Kidney (tissue), 13 donors: ENCODE measurements at regions not wholly inside any gene's neighbourhood (a gene's known extent, or its start where the extent isn't known, plus 50 kb on each side); places are given as distances from the start of the nearest gene placed in this dataset.

ENCODE experiments used
- DNase-seq, 5 donors: peaks; one replicate each; pipeline ENCODE4 v3.0.0-alpha.2; 2013 to 2020
- FAIRE-seq: peaks from 2 replicates; lab custom pipeline; 2012; peaks lifted over from hg19 to GRCh38; lab: Jason Lieb, UNC
- H3K27ac ChIP-seq, 2 donors: one replicate each; pipeline ENCODE4 v1.7.0; 2013; ENCODE audit warnings: low read depth in 2 of 2, low read length in 2 of 2, inconsistent platforms in 1 of 2
- H3K27me3 ChIP-seq: one replicate; pipeline ENCODE4 v1.7.1; 2013; ENCODE audit warnings: low read length, inconsistent platforms; ENCODE audit not compliant: control insufficient read depth, insufficient read depth
- H3K36me3 ChIP-seq, 3 donors: one replicate each; pipeline versions ENCODE4 v1.7.0 to v1.7.1; 2013; ENCODE audit warnings: low read length in 3 of 3, control low read depth in 1 of 3, inconsistent platforms in 1 of 3; ENCODE audit not compliant: insufficient read depth in 3 of 3, control insufficient read depth in 2 of 3
- H3K4me1 ChIP-seq, 3 donors: one replicate each; pipeline versions ENCODE4 v1.7.0 to v1.7.1; 2013; ENCODE audit warnings: low read length in 3 of 3, inconsistent platforms in 1 of 3, low read depth in 1 of 3; ENCODE audit not compliant: control insufficient read depth in 2 of 3, insufficient read depth in 2 of 3
- H3K4me3 ChIP-seq, 3 donors: one replicate each; pipeline versions ENCODE4 v1.7.0 to v1.8.1; 2013; ENCODE audit warnings: low read length in 3 of 3, control low read depth in 1 of 3, inconsistent platforms in 1 of 3
- H3K9ac ChIP-seq, 3 donors: one replicate each; pipeline versions ENCODE4 v1.7.0 to v1.7.1; 2013; ENCODE audit warnings: low read length in 3 of 3, control low read depth in 1 of 3, inconsistent platforms in 1 of 3
- H3K9me3 ChIP-seq, 3 donors: one replicate each; pipeline versions ENCODE4 v1.7.0 to v1.7.1; 2013; ENCODE audit warnings: low read length in 3 of 3, control low read depth in 1 of 3, inconsistent platforms in 1 of 3; ENCODE audit not compliant: control insufficient read depth in 2 of 3, insufficient read depth in 1 of 3
- CTCF ChIP-seq: IDR thresholded peaks from 3 replicates; pipeline ENCODE4 v1.5.1; 2012; ENCODE audit warnings: mild to moderate bottlenecking, moderate library complexity, borderline replicate concordance; ENCODE audit not compliant: insufficient read depth; ENCODE audit errors: extremely low read depth
- intact Hi-C: fragments of 100-400 bp; cut with DNase I; formaldehyde crosslinking; loops from one replicate; pipeline ENCODE4 v1.11.1; 2022
- donor health status: control.
- donor health status: control.
- donor health status: control.
- donor health status: control.
- donor health status: control.
- donor health status: DM: yes; HTN: yes; CAD: no.
- donor health status: Normal renal cell carcinoma (clear cell type).

DNA sequence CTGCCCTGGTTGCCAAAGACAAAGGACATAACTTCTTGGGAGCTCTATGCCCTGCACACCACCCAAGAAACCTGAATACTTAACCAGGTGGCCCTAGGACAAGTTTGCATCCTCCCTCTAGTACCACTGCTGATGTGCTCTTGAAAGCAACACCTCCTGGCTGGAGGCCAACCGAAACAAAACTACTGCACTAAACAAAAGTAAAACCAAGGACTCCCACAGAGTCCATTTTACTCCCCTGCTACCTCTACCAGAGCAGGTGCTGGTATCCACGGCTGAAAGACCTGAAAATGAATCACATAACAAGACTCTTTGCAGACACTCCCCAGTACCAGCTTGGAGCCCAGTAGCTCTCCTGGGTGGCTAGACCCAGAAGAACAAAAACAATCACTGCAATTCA is 941.8 kb downstream of the RAPGEF2 start:
- DNase-seq (no peak), FAIRE-seq (no peak)
- no peaks in the 10 kb centered on the region for H3K9me3 ChIP-seq
- H3K36me3 ChIP-seq, result no peaks in the 10 kb centered on the region
- intact Hi-C loops, result no loop called here
- no peak overlapping the region for H3K9ac ChIP-seq
- no peaks in the 10 kb centered on the region for H3K27me3 ChIP-seq
- no peak overlapping the region for H3K27ac ChIP-seq
- no peak overlapping the region for H3K4me3 ChIP-seq
- TF ChIP-seq CTCF, result no peak
- H3K4me1 ChIP-seq, result no peaks in the 10 kb centered on the region

- Histone ChIP-seq H3K36me3 (no peaks in the 10 kb centered on the region), H3K4me1 (no peaks in the 10 kb centered on the region), H3K27me3 (no peaks in the 10 kb centered on the region), H3K9ac (no peak overlapping the region), H3K9me3 (no peaks in the 10 kb centered on the region), H3K4me3 (no peak overlapping the region), H3K27ac (no peak overlapping the region)
- no peak for DNase-seq
- FAIRE-seq, result no peak
- TF ChIP-seq CTCF, result no peak
- intact Hi-C loops, result no loop called here
Observed at GRCh38 chr4:160082432-160083207, 979.7 kb downstream of the RAPGEF2 start.

- DNase-seq (no peak), FAIRE-seq (no peak)
- intact Hi-C loops, result no loop called here
- no peak overlapping the region for H3K27ac ChIP-seq
- no peaks in the 10 kb centered on the region for H3K4me1 ChIP-seq
- H3K36me3 ChIP-seq, result no peaks in the 10 kb centered on the region
- H3K4me3 ChIP-seq, result no peak overlapping the region
- no peak for TF ChIP-seq CTCF
- H3K9me3 ChIP-seq, result no peaks in the 10 kb centered on the region
- H3K9ac ChIP-seq, result no peak overlapping the region
- no peaks in the 10 kb centered on the region for H3K27me3 ChIP-seq
Observed at GRCh38 chr4:160091631-160092030, 988.8 kb downstream of the RAPGEF2 start.
